HG03439 (cell line): ENCODE measurements at regions not wholly inside any gene's neighbourhood (a gene's known extent, or its start where the extent isn't known, plus 50 kb on each side); places are given as distances from the start of the nearest gene placed in this dataset.
"Not testable (repeated sequence)": the region's sequence is repeated elsewhere in the genome, so short reads cannot be mapped to it uniquely, and the experiment has no call there.

Experiments
- ATAC-seq: cut with Tn5 transposase; IDR thresholded peaks from one replicate; pipeline ENCODE4 v1.9.1; 2021; ENCODE audit warnings: mild to moderate bottlenecking, moderate library complexity; ENCODE audit not compliant: unreplicated experiment

DNA sequence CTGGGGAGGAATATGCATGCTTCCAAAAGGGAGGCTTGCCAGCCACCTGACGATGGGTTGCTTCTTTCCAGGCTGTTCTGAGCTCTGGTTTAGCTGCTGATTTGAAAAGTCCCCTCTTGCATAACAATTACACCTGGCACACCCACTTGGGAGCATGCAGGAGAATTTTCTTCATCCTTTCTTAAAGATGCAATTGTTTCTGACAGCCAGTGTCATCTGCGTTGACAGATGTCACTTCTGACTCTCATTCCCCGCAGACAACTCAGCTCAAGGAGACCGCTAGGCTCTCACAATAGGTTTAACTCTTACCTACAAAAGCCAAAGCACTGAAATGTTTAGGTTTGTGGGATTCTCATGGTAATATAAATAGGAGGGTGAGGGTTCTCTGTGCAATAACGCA, 185.6 kb upstream of the SYNPR start:
- no peak for ATAC-seq

DNA sequence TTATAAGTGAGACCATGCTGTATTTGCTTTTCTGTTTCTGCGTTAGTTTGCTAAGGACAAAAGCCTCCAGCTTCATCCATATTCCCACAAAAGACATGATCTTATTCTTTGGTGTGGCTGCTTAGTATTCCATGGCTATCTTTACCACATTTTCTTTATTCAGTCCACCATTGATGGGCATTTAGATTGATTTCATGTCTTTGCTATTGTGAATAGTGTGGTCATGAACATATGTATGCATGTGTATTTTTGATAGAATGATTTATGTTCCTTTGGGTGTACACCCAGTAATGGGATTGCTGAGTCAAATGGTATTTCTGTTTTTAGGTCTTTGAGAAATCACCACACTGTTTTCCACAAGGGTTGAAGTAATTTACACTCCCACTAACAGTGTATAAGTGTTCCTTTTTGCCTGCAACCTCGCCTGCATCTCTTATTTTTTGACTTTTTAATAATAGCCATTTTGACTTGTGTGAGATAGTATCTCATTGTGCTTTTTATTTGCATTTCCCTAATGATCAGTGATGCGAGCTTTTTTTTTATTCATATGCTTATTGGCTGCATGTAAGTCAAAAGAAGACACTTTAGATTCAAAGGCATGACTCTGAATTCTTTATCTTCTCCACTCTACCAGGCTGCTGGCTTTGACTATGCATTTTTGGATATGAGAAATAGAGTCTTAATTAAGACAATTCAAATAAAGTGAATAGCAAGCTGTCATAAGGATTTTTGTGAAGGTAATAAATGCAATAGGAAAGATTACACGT, 183.3 kb upstream of the SYNPR start:
- ATAC-seq = no peak

DNA sequence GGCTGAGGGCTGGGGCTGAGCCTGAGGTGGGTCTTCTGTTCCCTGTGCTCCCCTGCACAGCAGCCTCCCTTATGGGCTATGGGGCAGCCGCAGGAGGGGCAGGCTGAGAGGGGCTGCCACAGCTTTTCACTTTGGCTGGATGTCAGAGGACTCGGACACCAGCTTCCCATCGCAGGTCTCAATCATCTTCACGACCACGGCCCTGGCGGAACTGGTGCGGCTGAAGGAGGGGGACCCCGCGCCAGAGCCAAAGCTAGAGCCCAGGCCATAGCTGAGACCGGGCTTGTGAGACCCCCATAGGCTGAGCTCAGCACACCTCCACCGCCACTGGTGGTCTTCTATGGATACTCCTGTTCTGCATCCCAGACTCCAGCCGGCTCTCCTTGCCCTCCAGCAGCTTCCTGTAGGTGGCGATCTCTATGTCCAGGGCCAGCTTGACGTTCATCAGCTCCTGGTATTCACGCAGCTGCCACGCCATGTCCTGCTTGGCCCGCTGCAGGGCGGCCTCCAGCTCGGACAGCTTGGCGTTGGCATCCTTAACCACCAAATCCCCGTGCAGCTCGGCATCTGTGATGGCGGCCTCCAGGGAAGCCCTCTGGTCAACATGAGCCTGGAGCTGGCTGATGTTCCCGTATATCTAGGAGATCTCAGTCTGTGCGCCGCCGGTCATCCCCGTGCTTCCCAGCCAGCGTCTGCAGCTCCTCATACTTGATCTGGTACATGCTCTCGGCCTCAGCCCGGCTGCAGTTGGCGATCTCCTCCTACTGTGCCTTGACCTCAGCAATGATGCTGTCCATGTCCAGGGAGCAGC, 181.7 kb upstream of the SYNPR start:
- no peak for ATAC-seq

- ATAC-seq = no peak
Observed at GRCh38 chr3:63097396-63097795, 180.7 kb upstream of the SYNPR start.

- no peak for ATAC-seq
Observed at GRCh38 chr3:63116922-63117321, 161.2 kb upstream of the SYNPR start.

DNA sequence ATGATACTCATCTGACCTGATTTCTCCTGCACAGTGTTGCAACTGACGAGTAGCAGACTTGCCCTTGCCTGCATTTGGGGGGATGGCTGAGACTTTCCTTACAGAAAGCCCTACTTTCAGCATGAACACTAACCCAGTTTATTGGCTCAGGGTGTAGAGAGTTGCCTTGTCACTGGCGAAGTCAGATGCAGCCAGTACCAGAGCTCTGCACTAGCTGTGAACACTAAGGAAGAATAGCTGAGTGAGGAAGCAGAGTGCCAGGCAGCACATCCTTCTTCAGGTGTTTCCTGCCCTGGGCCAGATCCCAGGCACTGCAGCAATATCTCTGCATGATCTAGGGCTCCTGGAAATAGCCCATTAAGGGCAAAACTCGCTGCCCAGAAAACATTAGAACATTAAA, 154.0 kb upstream of the SYNPR start:
- no peak for ATAC-seq

- ATAC-seq = no peak
Observed at GRCh38 chr3:63126530-63126929, 151.6 kb upstream of the SYNPR start.

DNA sequence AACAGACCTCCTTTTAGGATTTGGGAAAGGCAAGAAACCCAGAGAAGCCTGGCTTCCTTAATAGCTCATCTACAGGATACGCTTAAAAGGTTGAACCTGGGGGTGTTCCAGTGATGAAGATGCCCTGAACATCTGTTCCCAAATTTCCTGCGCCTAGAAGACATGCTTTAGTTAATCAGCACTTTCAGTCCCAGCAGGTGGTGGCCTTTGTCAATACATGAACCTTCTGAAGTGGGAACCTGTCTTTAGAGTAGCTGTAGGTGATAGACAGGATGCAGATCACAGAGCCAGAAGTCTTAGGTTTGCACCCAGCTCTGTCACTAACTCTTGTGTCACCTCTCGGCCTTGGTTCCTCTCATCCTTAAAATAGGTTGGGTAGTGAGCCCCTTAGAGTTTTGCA, 149.7 kb upstream of the SYNPR start:
- no peak for ATAC-seq

- ATAC-seq = no peak
Observed at GRCh38 chr3:63130625-63131024, 147.5 kb upstream of the SYNPR start.

- no peak for ATAC-seq
Observed at GRCh38 chr3:63132461-63133250, 145.5 kb upstream of the SYNPR start.

DNA sequence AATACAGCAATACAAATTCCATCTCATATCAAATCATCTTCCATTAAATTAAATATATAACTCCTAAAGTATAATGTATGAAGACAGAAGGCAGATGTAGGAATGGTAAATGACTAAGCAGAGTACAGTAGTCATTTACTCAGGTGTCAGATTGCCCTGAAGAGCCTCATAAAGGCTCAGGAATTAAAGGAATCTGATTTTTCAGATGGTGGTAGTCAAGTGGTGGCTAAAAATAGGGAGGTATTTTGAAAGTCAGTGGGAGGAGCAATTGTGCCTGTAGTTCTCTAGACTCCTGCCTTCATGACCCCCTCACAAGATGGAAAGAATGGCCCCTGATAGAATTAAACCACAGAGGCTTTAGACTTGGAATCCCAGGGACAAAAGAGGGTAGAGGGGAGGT, 142.7 kb upstream of the SYNPR start:
- no peak for ATAC-seq

DNA sequence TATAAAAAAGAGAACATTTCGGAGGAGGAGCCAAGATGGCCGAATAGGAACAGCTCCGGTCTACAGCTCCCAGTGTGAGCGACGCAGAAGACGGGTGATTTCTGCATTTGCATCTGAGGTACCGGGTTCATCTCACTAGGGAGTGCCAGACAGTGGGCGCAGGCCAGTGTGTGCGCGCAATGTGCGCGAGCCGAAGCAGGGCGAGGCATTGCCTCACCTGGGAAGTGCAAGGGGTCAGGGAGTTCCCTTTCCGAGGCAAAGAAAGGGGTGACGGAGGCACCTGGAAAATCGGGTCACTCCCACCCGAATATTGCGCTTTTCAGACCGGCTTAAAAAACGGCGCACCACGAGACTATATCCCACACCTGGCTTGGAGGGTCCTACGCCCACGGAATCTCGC, 141.9 kb upstream of the SYNPR start:
- ATAC-seq = not testable (repeated sequence)

DNA sequence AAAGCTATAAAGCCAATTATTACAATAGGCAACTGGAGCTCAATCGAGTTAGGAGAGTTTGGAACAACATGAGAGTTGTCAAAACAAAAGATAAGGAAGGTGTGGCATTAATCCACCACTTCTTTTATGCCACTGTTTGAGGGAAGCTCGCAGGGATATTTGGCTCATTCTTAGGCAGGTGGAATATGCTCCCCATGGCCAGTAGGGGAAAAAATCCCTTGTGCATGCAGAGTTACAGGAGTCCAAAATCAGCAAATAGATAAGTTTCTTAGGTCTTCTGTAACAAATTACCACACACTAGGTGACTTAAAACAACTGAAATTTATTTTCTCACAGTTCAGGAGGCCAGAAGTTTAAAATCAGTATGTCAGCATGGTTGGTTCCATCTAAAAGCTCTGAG, 135.4 kb upstream of the SYNPR start:
- ATAC-seq = no peak

- ATAC-seq = no peak
Observed at GRCh38 chr3:63146154-63146553, 132.0 kb upstream of the SYNPR start.

- ATAC-seq = no peak
Observed at GRCh38 chr3:63150880-63151279, 127.2 kb upstream of the SYNPR start.

GRCh38 chr3:63151897-63152296, 126.2 kb upstream of the SYNPR start:
- ATAC-seq = no peak

DNA sequence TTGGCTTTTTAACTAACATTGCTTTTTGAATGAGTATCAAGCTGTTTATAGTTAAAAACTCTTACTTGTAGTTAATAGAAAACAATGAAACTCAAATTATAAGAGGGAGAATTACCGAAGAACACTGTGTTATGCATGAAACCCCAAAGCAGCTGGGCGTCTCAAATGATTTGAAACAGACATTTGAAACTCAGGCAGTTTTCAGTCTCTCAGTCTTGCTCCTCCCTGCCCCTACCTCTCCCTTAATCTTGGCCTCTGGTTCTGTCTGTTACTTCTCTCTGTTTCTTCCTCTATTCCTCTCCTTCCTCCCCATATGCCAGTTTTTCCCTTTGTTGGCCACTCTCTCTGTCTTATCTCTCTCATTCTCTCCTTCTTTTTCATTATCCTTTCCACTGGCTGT, 118.3 kb upstream of the SYNPR start:
- no peak for ATAC-seq

- no peak for ATAC-seq
Observed at GRCh38 chr3:63167113-63167512, 111.0 kb upstream of the SYNPR start.

DNA sequence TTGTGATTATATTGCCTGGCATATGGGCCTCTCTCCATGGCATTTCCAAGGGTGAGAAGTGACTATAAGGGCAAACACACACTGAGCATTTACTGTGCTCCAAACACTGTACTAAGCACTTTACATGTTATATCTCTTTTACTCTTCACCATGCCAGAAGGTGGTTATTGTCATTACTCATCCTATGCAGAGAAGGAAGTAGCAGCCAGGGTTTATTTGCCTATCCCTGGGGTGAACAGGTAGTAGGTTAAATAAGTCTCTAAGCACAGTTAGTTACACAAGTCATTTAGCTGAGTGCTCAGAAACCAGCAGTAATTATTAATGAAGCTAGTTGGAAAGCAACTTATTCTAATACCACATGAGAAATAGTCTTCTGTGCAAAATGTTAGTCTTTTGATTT, 109.9 kb upstream of the SYNPR start:
- no peak for ATAC-seq

DNA sequence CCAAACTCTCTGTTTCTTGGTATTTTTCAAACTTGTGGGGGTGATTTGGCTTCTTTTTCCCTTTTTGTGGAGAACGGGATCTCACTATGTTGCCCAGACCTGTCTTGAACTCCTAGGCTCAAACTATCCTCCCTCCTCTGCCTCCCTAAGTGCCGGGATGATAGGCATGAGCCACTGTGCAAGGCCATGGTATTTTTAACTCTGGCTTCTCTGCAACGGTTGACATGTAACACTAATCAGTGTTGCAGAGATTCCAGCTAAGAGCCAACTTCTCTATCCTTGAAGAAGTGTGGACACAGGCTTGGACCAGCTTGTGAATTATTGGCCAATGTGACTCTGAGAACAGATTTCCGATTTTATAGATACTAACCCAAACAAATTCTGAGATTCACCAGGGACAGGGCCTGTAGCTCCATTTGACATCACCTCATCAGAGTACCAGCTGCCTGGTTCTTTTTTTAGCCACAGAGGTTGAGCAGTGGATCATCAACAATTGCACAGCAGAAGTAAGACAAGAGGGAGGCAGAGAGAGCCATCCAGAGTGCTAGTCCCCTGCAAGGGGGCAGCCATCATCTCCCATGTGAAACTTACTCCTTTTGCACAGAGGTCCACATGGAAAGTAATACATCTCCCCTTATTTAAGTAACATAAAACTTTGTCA, 98.1 kb upstream of the SYNPR start:
- ATAC-seq = no peak

GRCh38 chr3:63192248-63192647, 85.9 kb upstream of the SYNPR start:
- ATAC-seq = no peak
